SK-N-MC (cell line): ENCODE measurements at regions not wholly inside any gene's neighbourhood (a gene's known extent, or its start where the extent isn't known, plus 50 kb on each side); places are given as distances from the start of the nearest gene placed in this dataset.

ENCODE experiments used
- EZH2 ChIP-seq: fragments of 200-600 bp; sonication (generic); IDR thresholded peaks from one replicate; pipeline ENCODE4 v1.6.1; 2017; ENCODE audit warnings: antibody characterized with exemption
- POLR2AphosphoS5 ChIP-seq: IDR thresholded peaks from 2 replicates; pipeline ENCODE4 v1.6.1; 2012; ENCODE audit warnings: mild to moderate bottlenecking, low read depth, low read length, borderline replicate concordance

DNA sequence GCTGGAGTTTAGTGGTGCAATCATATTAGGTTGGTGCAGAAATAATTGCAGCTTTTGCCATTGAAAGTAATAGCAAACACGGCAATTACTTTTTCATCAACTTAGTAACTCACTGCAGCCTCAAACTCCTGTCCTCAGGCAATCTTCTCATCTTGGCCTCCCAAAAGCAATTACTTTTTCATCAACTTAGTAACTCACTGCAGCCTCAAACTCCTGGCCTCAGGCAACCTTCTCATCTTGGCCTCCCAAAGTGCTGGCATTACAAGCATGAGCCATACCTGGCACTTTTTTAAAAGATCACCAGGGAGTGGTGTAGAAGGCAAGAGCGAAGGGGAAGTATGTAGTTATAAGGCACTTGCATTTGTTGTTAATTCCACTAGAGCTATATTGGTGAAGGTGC, 491.1 kb upstream of the ADGRL3 start:
- TF ChIP-seq EZH2 (no peak), POLR2AphosphoS5 (no peak)
